ENCODE measurements at regions not wholly inside any gene's neighbourhood (a gene's known extent, or its start where the extent isn't known, plus 50 kb on each side); places are given as distances from the start of the nearest gene placed in this dataset.

GRCh38 chr9:99590840-99591239 lies 230.8 kb upstream of the NR4A3 start:
- no peak overlapping the region for H4K8ac ChIP-seq (replicated peaks; ENCODE audit: insufficient read length, low read depth, low read length)
- TF ChIP-seq CTCF (conservative IDR thresholded peaks at IDR 0.05): no peak
- no peaks in the 10 kb centered on the region for H3K9me3 Mint-ChIP-seq
- H3K9me3 ChIP-seq (ENCODE audit: control insufficient read depth, low read depth, low read length): no peaks in the 10 kb centered on the region
- no peak overlapping the region for H3K23ac ChIP-seq (ENCODE audit: insufficient read length, low read depth, low read length)
- H3K79me1 ChIP-seq (ENCODE audit: insufficient read depth, low read depth, low read length, poor library complexity, severe bottlenecking): no peaks in the 10 kb centered on the region
- H3K4me2 ChIP-seq (ENCODE audit: insufficient read depth, insufficient read length, low read length): no peak overlapping the region
- H2BK15ac ChIP-seq (ENCODE audit: low read depth, low read length): no peak overlapping the region
- H2BK12ac ChIP-seq (ENCODE audit: insufficient read length, low read depth, low read length): no peak overlapping the region
- H4K20me1 ChIP-seq (ENCODE audit: control insufficient read depth, insufficient read depth, insufficient read length): no peaks in the 10 kb centered on the region
- no peak overlapping the region for H3K14ac ChIP-seq (ENCODE audit: insufficient read depth, low read length)
- no peaks in the 10 kb centered on the region; the same call in 1 of the 2 replicates for H3K27me3 ChIP-seq (ENCODE audit: insufficient read depth, low read length)
- no peak overlapping the region for H3K27ac ChIP-seq (ENCODE audit: insufficient read length, low read depth, low read length)
- H4K5ac ChIP-seq (ENCODE audit: insufficient read length, low read depth, low read length): no peak overlapping the region
- H3K27me3 Mint-ChIP-seq (ENCODE audit: low read depth): no peaks in the 10 kb centered on the region
- H3K4me3 Mint-ChIP-seq: no peak overlapping the region
- H3K79me2 ChIP-seq (ENCODE audit: insufficient read depth, low read length): no peaks in the 10 kb centered on the region
- H3K23me2 ChIP-seq (ENCODE audit: insufficient read length, low read depth, low read length, poor library complexity, severe bottlenecking): no peaks in the 10 kb centered on the region
- no peaks in the 10 kb centered on the region for H3K4me1 ChIP-seq (ENCODE audit: insufficient read depth, low read length)
- H2AFZ ChIP-seq (ENCODE audit: low read length): no peak overlapping the region
- no peaks in the 10 kb centered on the region for H3K4me1 Mint-ChIP-seq
- H3K36me3 Mint-ChIP-seq (ENCODE audit: insufficient read depth in 1 of 3, low read depth in 3 of 3): no peaks in the 10 kb centered on the region
- no peak overlapping the region for H3K56ac ChIP-seq (ENCODE audit: insufficient read length, low read depth, low read length)
- no peak overlapping the region for H3K27ac Mint-ChIP-seq
- no peak overlapping the region for H2BK5ac ChIP-seq (ENCODE audit: insufficient read length, low read length)
- H4K91ac ChIP-seq (ENCODE audit: insufficient read length, low read depth, low read length): no peak overlapping the region
- DNase-seq: no peak
- WGBS (ENCODE audit: extremely low coverage, insufficient read length, low lambda C conversion rate): no CpG with 5 or more reads among the region's 1 CpG
- H3K18ac ChIP-seq (ENCODE audit: insufficient read length, low read depth, low read length): no peak overlapping the region
- H3T11ph ChIP-seq (ENCODE audit: low read length): no peak overlapping the region
- no peak overlapping the region for H2BK20ac ChIP-seq (ENCODE audit: low read depth, low read length, poor library complexity, severe bottlenecking)
- no peak overlapping the region for H3K4ac ChIP-seq (ENCODE audit: low read depth, low read length)
- no peak overlapping the region for H2BK120ac ChIP-seq (ENCODE audit: low read depth, low read length, poor library complexity, severe bottlenecking)
- no peak overlapping the region for H3K9ac ChIP-seq (ENCODE audit: extremely low read depth, insufficient read length, low read length)
- H2AK5ac ChIP-seq (ENCODE audit: insufficient read length, low read length): no peak overlapping the region
